BLaER1 (cell line): ENCODE measurements at regions not wholly inside any gene's neighbourhood (a gene's known extent, or its start where the extent isn't known, plus 50 kb on each side); places are given as distances from the start of the nearest gene placed in this dataset.

Experiments used
- H3K27ac ChIP-seq: shearing (Covaris generic); formaldehyde crosslinking; 2 replicates; pipeline ENCODE4 v1.8.1; 2022
- H3K27me3 ChIP-seq: shearing (Covaris generic); formaldehyde crosslinking; 2 replicates; pipeline ENCODE4 v1.8.1; 2022
- H3K36me3 ChIP-seq: shearing (Covaris generic); formaldehyde crosslinking; 2 replicates; pipeline ENCODE4 v1.8.1; 2022
- H3K4me1 ChIP-seq: shearing (Covaris generic); formaldehyde crosslinking; 2 replicates; pipeline ENCODE4 v1.8.1; 2022
- H3K4me2 ChIP-seq: shearing (Covaris generic); formaldehyde crosslinking; 2 replicates; pipeline ENCODE4 v1.8.1; 2022
- H3K4me3 ChIP-seq: shearing (Covaris generic); formaldehyde crosslinking; 2 replicates; pipeline ENCODE4 v1.8.1; 2022
- H3K9ac ChIP-seq: shearing (Covaris generic); formaldehyde crosslinking; 2 replicates; pipeline ENCODE4 v1.8.1; 2022
- H3K9me3 ChIP-seq: shearing (Covaris generic); formaldehyde crosslinking; 2 replicates; pipeline ENCODE4 v1.8.1; 2022
- H4K20me1 ChIP-seq: shearing (Covaris generic); formaldehyde crosslinking; 2 replicates; pipeline ENCODE4 v1.8.1; 2022
- Cebpa-rat ChIP-seq: shearing (Covaris generic); IDR thresholded peaks from 2 replicates; pipeline ENCODE4 v1.8.1; 2022

- no peak overlapping the region for H3K27ac ChIP-seq
- 0 out of 2 replicates have a peak, but pooled peaks cover 4% of the 10 kb centered on the region for H3K4me1 ChIP-seq
- H3K36me3 ChIP-seq: no peaks in the 10 kb centered on the region
- H3K9ac ChIP-seq: no peak overlapping the region
- no peaks in the 10 kb centered on the region for H3K27me3 ChIP-seq
- no peaks in the 10 kb centered on the region for H4K20me1 ChIP-seq
- H3K9me3 ChIP-seq: no peaks in the 10 kb centered on the region
- H3K4me2 ChIP-seq: no peak overlapping the region
- no peak for TF ChIP-seq Cebpa-rat
- no peak overlapping the region for H3K4me3 ChIP-seq
Measured at GRCh38 chr3:8106921-8107320, 394.7 kb upstream of the LMCD1 start.

GRCh38 chr3:8110966-8111798 lies 390.4 kb upstream of the LMCD1 start:
- Histone ChIP-seq H3K36me3 (no peaks in the 10 kb centered on the region), H3K4me3 (no peak overlapping the region), H3K27ac (no peak overlapping the region), H3K9ac (no peak overlapping the region), H3K27me3 (no peaks in the 10 kb centered on the region), H3K4me1 (no peaks in the 10 kb centered on the region), H3K9me3 (no peaks in the 10 kb centered on the region), H3K4me2 (peak overlapping the region; percentile 27), H4K20me1 (no peaks in the 10 kb centered on the region)
- TF ChIP-seq Cebpa-rat: no peak

GRCh38 chr3:8112587-8112986 lies 389.0 kb upstream of the LMCD1 start:
- Histone ChIP-seq H3K36me3 (no peaks in the 10 kb centered on the region), H3K4me3 (no peak overlapping the region)

GRCh38 chr3:8113626-8114025 lies 388.0 kb upstream of the LMCD1 start:
- no peak overlapping the region for H3K4me3 ChIP-seq
- H4K20me1 ChIP-seq: no peaks in the 10 kb centered on the region
- no peak overlapping the region for H3K9ac ChIP-seq
- H3K27me3 ChIP-seq: no peaks in the 10 kb centered on the region
- H3K4me2 ChIP-seq: no peak overlapping the region
- H3K36me3 ChIP-seq: no peaks in the 10 kb centered on the region
- no peaks in the 10 kb centered on the region for H3K9me3 ChIP-seq
- TF ChIP-seq Cebpa-rat: no peak
- H3K4me1 ChIP-seq: no peaks in the 10 kb centered on the region
- no peak overlapping the region for H3K27ac ChIP-seq

More at GRCh38 chr3:8112587-8112986, 389.0 kb upstream of the LMCD1 start:
- Histone ChIP-seq H3K4me1 (no peaks in the 10 kb centered on the region), H3K4me2 (no peak overlapping the region), H4K20me1 (no peaks in the 10 kb centered on the region), H3K27me3 (no peaks in the 10 kb centered on the region), H3K9me3 (no peaks in the 10 kb centered on the region), H3K9ac (no peak overlapping the region), H3K27ac (no peak overlapping the region)
- TF ChIP-seq Cebpa-rat: no peak

- H3K4me1 ChIP-seq: no peaks in the 10 kb centered on the region
Measured at GRCh38 chr3:8128686-8129085, 372.9 kb upstream of the LMCD1 start.

GRCh38 chr3:8136553-8136952 lies 365.1 kb upstream of the LMCD1 start:
- Histone ChIP-seq H3K4me1 (no peaks in the 10 kb centered on the region), H3K9me3 (peaks cover 2% of the 10 kb centered on the region), H4K20me1 (no peaks in the 10 kb centered on the region), H3K36me3 (no peaks in the 10 kb centered on the region), H3K27ac (no peak overlapping the region), H3K4me2 (no peak overlapping the region), H3K4me3 (no peak overlapping the region), H3K9ac (no peak overlapping the region), H3K27me3 (no peaks in the 10 kb centered on the region)
- no peak for TF ChIP-seq Cebpa-rat

More at GRCh38 chr3:8128686-8129085, 372.9 kb upstream of the LMCD1 start:
- peaks cover 5% of the 10 kb centered on the region for H3K9me3 ChIP-seq
- no peak overlapping the region for H3K4me2 ChIP-seq
- H3K36me3 ChIP-seq: no peaks in the 10 kb centered on the region
- TF ChIP-seq Cebpa-rat: no peak
- no peak overlapping the region for H3K9ac ChIP-seq
- no peaks in the 10 kb centered on the region for H3K27me3 ChIP-seq
- H4K20me1 ChIP-seq: no peaks in the 10 kb centered on the region
- no peak overlapping the region for H3K4me3 ChIP-seq
- no peak overlapping the region for H3K27ac ChIP-seq

GRCh38 chr3:8143186-8143585 lies 358.4 kb upstream of the LMCD1 start:
- Histone ChIP-seq H3K27ac (no peak overlapping the region), H4K20me1 (no peaks in the 10 kb centered on the region), H3K27me3 (no peaks in the 10 kb centered on the region), H3K9me3 (no peaks in the 10 kb centered on the region), H3K4me1 (no peaks in the 10 kb centered on the region), H3K4me2 (no peak overlapping the region), H3K4me3 (no peak overlapping the region), H3K9ac (no peak overlapping the region), H3K36me3 (no peaks in the 10 kb centered on the region)
- TF ChIP-seq Cebpa-rat: no peak

- Histone ChIP-seq H4K20me1 (no peaks in the 10 kb centered on the region), H3K9me3 (no peaks in the 10 kb centered on the region), H3K4me3 (no peak overlapping the region), H3K36me3 (no peaks in the 10 kb centered on the region), H3K4me1 (no peaks in the 10 kb centered on the region), H3K27ac (no peak overlapping the region), H3K4me2 (no peak overlapping the region), H3K27me3 (no peaks in the 10 kb centered on the region), H3K9ac (no peak overlapping the region)
- TF ChIP-seq Cebpa-rat: no peak
Measured at GRCh38 chr3:8145661-8146060, 356.0 kb upstream of the LMCD1 start.

- Histone ChIP-seq H3K9ac (no peak overlapping the region), H4K20me1 (no peaks in the 10 kb centered on the region), H3K4me1 (no peaks in the 10 kb centered on the region), H3K27ac (no peak overlapping the region), H3K4me2 (no peak overlapping the region), H3K9me3 (no peaks in the 10 kb centered on the region), H3K36me3 (no peaks in the 10 kb centered on the region), H3K4me3 (no peak overlapping the region), H3K27me3 (no peaks in the 10 kb centered on the region)
- no peak for TF ChIP-seq Cebpa-rat
Measured at GRCh38 chr3:8147711-8148110, 353.9 kb upstream of the LMCD1 start.

GRCh38 chr3:8152821-8153418 lies 348.7 kb upstream of the LMCD1 start:
- no peaks in the 10 kb centered on the region for H3K4me1 ChIP-seq
- H3K4me3 ChIP-seq: no peak overlapping the region
- no peaks in the 10 kb centered on the region for H4K20me1 ChIP-seq
- no peak overlapping the region for H3K9ac ChIP-seq
- TF ChIP-seq Cebpa-rat: no peak
- no peaks in the 10 kb centered on the region for H3K9me3 ChIP-seq
- no peaks in the 10 kb centered on the region for H3K36me3 ChIP-seq
- H3K27ac ChIP-seq: no peak overlapping the region
- H3K4me2 ChIP-seq: no peak overlapping the region
- H3K27me3 ChIP-seq: no peaks in the 10 kb centered on the region
